H9 (cell line): ENCODE measurements at regions not wholly inside any gene's neighbourhood (a gene's known extent, or its start where the extent isn't known, plus 50 kb on each side); places are given as distances from the start of the nearest gene placed in this dataset.

Experiments used
- DNase-seq: peaks from one replicate; pipeline ENCODE4 v3.0.0-alpha.2; 2017
- H2AFZ ChIP-seq: one replicate; pipeline ENCODE4 v1.6.1; 2013; ENCODE audit warnings: mild to moderate bottlenecking, low read length, control low read depth, moderate library complexity
- H2AK5ac ChIP-seq: 2 replicates; pipeline ENCODE4 v1.6.1; 2013; ENCODE audit warnings: low read length, control low read depth, mixed read lengths; ENCODE audit not compliant: insufficient read length
- H2BK120ac ChIP-seq: one replicate; pipeline ENCODE4 v1.6.1; 2013; ENCODE audit warnings: low read depth, mild to moderate bottlenecking, low read length, control low read depth, inconsistent platforms; ENCODE audit not compliant: poor library complexity, severe bottlenecking
- H2BK12ac ChIP-seq: 2 replicates; pipeline ENCODE4 v1.6.1; 2013; ENCODE audit warnings: low read length, control low read depth, mixed read lengths, low read depth; ENCODE audit not compliant: insufficient read length
- H2BK15ac ChIP-seq: 2 replicates; pipeline ENCODE4 v1.6.1; 2013; ENCODE audit warnings: low read depth, low read length, control low read depth
- H2BK20ac ChIP-seq: one replicate; pipeline ENCODE4 v1.6.1; 2013; ENCODE audit warnings: low read depth, mild to moderate bottlenecking, low read length, control low read depth, inconsistent platforms; ENCODE audit not compliant: poor library complexity, severe bottlenecking
- H2BK5ac ChIP-seq: 2 replicates; pipeline ENCODE4 v1.6.1; 2013; ENCODE audit warnings: low read length, control low read depth, mixed read lengths; ENCODE audit not compliant: insufficient read length
- H3K14ac ChIP-seq: 2 replicates; pipeline ENCODE4 v1.6.1; 2013; ENCODE audit warnings: low read length, control low read depth; ENCODE audit not compliant: insufficient read depth
- H3K18ac ChIP-seq: 2 replicates; pipeline ENCODE4 v1.6.1; 2013; ENCODE audit warnings: low read depth, mild to moderate bottlenecking, mixed read lengths, low read length, control low read depth; ENCODE audit not compliant: insufficient read length
- H3K23ac ChIP-seq: 2 replicates; pipeline ENCODE4 v1.6.1; 2013; ENCODE audit warnings: low read length, control low read depth, mixed read lengths, low read depth; ENCODE audit not compliant: insufficient read length
- H3K23me2 ChIP-seq: 2 replicates; pipeline ENCODE4 v1.6.1; 2013; ENCODE audit warnings: low read depth, mild to moderate bottlenecking, mixed read lengths, low read length, control low read depth; ENCODE audit not compliant: insufficient read length, poor library complexity, severe bottlenecking
- H3K27ac ChIP-seq: 2 replicates; pipeline ENCODE4 v1.5.1; 2013; ENCODE audit warnings: low read length, control low read depth, mixed read lengths, low read depth; ENCODE audit not compliant: insufficient read length
- H3K27me3 ChIP-seq: 2 replicates; pipeline ENCODE4 v1.6.1; 2013; ENCODE audit warnings: low read length, control low read depth, inconsistent platforms; ENCODE audit not compliant: insufficient read depth
- H3K4ac ChIP-seq: 2 replicates; pipeline ENCODE4 v1.6.1; 2013; ENCODE audit warnings: low read depth, mild to moderate bottlenecking, control low read depth, inconsistent platforms, low read length, moderate library complexity
- H3K4me1 ChIP-seq: 2 replicates; pipeline ENCODE4 v1.6.1; 2013; ENCODE audit warnings: low read length, control low read depth, inconsistent platforms; ENCODE audit not compliant: insufficient read depth
- H3K4me2 ChIP-seq: 2 replicates; pipeline ENCODE4 v1.6.1; 2013; ENCODE audit warnings: low read length, control low read depth, mixed read lengths; ENCODE audit not compliant: insufficient read length, insufficient read depth
- H3K56ac ChIP-seq: 2 replicates; pipeline ENCODE4 v1.6.1; 2013; ENCODE audit warnings: low read depth, mild to moderate bottlenecking, mixed read lengths, low read length, control low read depth; ENCODE audit not compliant: insufficient read length
- H3K79me1 ChIP-seq: 2 replicates; pipeline ENCODE4 v1.6.1; 2013; ENCODE audit warnings: low read depth, mild to moderate bottlenecking, moderate library complexity, low read length, control low read depth, inconsistent platforms; ENCODE audit not compliant: insufficient read depth, poor library complexity, severe bottlenecking
- H3K79me2 ChIP-seq: 2 replicates; pipeline ENCODE4 v1.6.1; 2013; ENCODE audit warnings: low read length, control low read depth, inconsistent platforms; ENCODE audit not compliant: insufficient read depth
- H3K9ac ChIP-seq: 2 replicates; pipeline ENCODE4 v1.6.1; 2013; ENCODE audit warnings: low read length, control low read depth, mixed read lengths; ENCODE audit not compliant: insufficient read length; ENCODE audit errors: extremely low read depth
- H3K9me3 ChIP-seq: one replicate; pipeline ENCODE4 v1.6.1; 2013; ENCODE audit warnings: low read depth, low read length, inconsistent platforms; ENCODE audit not compliant: control insufficient read depth
- H3T11ph ChIP-seq: one replicate; pipeline ENCODE4 v1.6.1; 2013; ENCODE audit warnings: mild to moderate bottlenecking, low read length, control low read depth, inconsistent platforms
- H4K20me1 ChIP-seq: one replicate; pipeline ENCODE4 v1.6.1; 2013; ENCODE audit not compliant: control insufficient read depth, insufficient read length, insufficient read depth
- H4K5ac ChIP-seq: 2 replicates; pipeline ENCODE4 v1.6.1; 2013; ENCODE audit warnings: low read depth, mild to moderate bottlenecking, mixed read lengths, low read length, control low read depth; ENCODE audit not compliant: insufficient read length
- H4K8ac ChIP-seq: replicated peaks from 2 replicates; pipeline ENCODE4 v1.6.1; 2013; ENCODE audit warnings: low read length, control low read depth, mixed read lengths, low read depth; ENCODE audit not compliant: insufficient read length
- H4K91ac ChIP-seq: 2 replicates; pipeline ENCODE4 v1.6.1; 2013; ENCODE audit warnings: low read depth, mild to moderate bottlenecking, moderate library complexity, mixed read lengths, low read length, control low read depth; ENCODE audit not compliant: insufficient read length
- H3K27ac Mint-ChIP-seq, 3 experiments: 2 replicates in 2 of 3; 3 replicates in 1 of 3; pipeline ENCODE4 v1.8.0; 2020 to 2021; ENCODE audit warnings: mixed read lengths in 3 of 3, mild to moderate bottlenecking in 1 of 3, moderate library complexity in 1 of 3
- H3K27me3 Mint-ChIP-seq: 2 replicates; pipeline ENCODE4 v1.8.0; 2021; ENCODE audit warnings: low read depth, mild to moderate bottlenecking, moderate library complexity, mixed read lengths
- H3K36me3 Mint-ChIP-seq, 3 experiments: 2 replicates in 2 of 3; 3 replicates in 1 of 3; pipeline ENCODE4 v1.8.0; 2020 to 2021; ENCODE audit warnings: low read depth in 3 of 3, mixed read lengths in 3 of 3; ENCODE audit not compliant: insufficient read depth in 1 of 3
- H3K4me1 Mint-ChIP-seq, 2 experiments: 2 replicates each; pipeline ENCODE4 v1.8.0; 2020; ENCODE audit warnings: mixed read lengths in 2 of 2
- H3K4me3 Mint-ChIP-seq, 2 experiments: 2 replicates in 1 of 2; 3 replicates in 1 of 2; pipeline ENCODE4 v1.8.0; 2020 to 2021; ENCODE audit warnings: mild to moderate bottlenecking in 2 of 2, mixed read lengths in 2 of 2, moderate library complexity in 1 of 2
- H3K9me3 Mint-ChIP-seq, 2 experiments: 2 replicates in 1 of 2; 3 replicates in 1 of 2; pipeline ENCODE4 v1.8.0; 2020; ENCODE audit warnings: mild to moderate bottlenecking in 2 of 2, mixed read lengths in 2 of 2, moderate library complexity in 1 of 2
- WGBS: extraction: QIAGEN DNeasy Blood & Tissue Kit; methylation state at CpG from one replicate; pipeline ENCODE4 v1.1.7; 2013; ENCODE audit warnings: missing lambda C conversion rate, low lambda C conversion rate, mixed read lengths; ENCODE audit not compliant: insufficient read length; ENCODE audit errors: extremely low coverage; 5-methylcytosine and 5-hydroxymethylcytosine counted together
- TF ChIP-seq, protein P1 (sequence below): fragments of 200-600 bp; sonication (generic); conservative IDR thresholded peaks from 3 replicates; pipeline ENCODE4 v1.8.0; 2021; ENCODE audit warnings: antibody characterized with exemption, mild to moderate bottlenecking

DNA sequence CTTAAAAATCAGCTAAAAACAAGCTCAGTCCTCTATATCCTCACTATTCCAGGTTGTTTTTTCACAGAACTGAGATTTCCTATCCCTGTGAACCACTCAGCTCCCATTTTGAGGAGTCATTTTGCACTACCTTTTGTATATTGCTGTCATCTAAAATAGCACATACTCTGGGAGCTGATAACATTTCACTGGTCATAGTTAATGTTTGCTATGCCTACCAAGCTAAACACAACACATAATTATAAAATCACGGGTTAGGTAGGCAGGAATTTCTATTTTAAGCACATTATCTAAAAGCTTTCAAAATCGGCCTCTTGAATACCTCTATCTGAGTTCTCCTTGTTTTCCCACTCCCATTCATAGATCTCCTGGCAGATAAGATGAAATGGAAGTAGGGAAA is 882.0 kb upstream of the INTU start:
- Histone ChIP-seq H3K79me2 (no peaks in the 10 kb centered on the region), H3T11ph (no peak overlapping the region), H3K79me1 (no peaks in the 10 kb centered on the region), H3K18ac (no peak overlapping the region), H2BK5ac (no peak overlapping the region), H2BK15ac (no peak overlapping the region), H3K56ac (no peak overlapping the region), H2BK120ac (no peak overlapping the region), H3K14ac (no peak overlapping the region), H2BK20ac (no peak overlapping the region), H3K9ac (no peak overlapping the region), H3K27me3 (no peaks in the 10 kb centered on the region), H2BK12ac (no peak overlapping the region), H2AK5ac (no peak overlapping the region), H4K91ac (no peak overlapping the region), H4K5ac (no peak overlapping the region), H3K4me2 (no peak overlapping the region), H3K23me2 (no peaks in the 10 kb centered on the region), H3K4me1 (no peaks in the 10 kb centered on the region), H3K23ac (no peak overlapping the region), H3K27ac (no peak overlapping the region), H4K20me1 (no peaks in the 10 kb centered on the region), H3K9me3 (no peaks in the 10 kb centered on the region), H4K8ac (no peak overlapping the region), H3K4ac (no peak overlapping the region), H2AFZ (no peak overlapping the region)
- Mint-ChIP-seq H3K36me3 (peaks cover 0 to 12% (median 0%) of the 10 kb centered on the region in 3 experiments; a peak in 2 of 7 replicates), H3K27me3 (no peaks in the 10 kb centered on the region), H3K27ac (no peak overlapping the region), H3K4me3 (no peak overlapping the region), H3K4me1 (no peaks in the 10 kb centered on the region), H3K9me3 (peaks cover 0 to 11% of the 10 kb centered on the region in 2 experiments; a peak in 3 of 5 replicates)
- no CpG with 5 or more reads among the region's 2 CpGs for WGBS
- TF ChIP-seq, protein P1, sequence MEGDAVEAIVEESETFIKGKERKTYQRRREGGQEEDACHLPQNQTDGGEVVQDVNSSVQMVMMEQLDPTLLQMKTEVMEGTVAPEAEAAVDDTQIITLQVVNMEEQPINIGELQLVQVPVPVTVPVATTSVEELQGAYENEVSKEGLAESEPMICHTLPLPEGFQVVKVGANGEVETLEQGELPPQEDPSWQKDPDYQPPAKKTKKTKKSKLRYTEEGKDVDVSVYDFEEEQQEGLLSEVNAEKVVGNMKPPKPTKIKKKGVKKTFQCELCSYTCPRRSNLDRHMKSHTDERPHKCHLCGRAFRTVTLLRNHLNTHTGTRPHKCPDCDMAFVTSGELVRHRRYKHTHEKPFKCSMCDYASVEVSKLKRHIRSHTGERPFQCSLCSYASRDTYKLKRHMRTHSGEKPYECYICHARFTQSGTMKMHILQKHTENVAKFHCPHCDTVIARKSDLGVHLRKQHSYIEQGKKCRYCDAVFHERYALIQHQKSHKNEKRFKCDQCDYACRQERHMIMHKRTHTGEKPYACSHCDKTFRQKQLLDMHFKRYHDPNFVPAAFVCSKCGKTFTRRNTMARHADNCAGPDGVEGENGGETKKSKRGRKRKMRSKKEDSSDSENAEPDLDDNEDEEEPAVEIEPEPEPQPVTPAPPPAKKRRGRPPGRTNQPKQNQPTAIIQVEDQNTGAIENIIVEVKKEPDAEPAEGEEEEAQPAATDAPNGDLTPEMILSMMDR = no peak
- DNase-seq = no peak
